NB4 (cell line): ENCODE measurements at regions not wholly inside any gene's neighbourhood (a gene's known extent, or its start where the extent isn't known, plus 50 kb on each side); places are given as distances from the start of the nearest gene placed in this dataset.

Source experiments
- DNase-seq: peaks from one replicate; pipeline ENCODE4 v3.0.0; 2010; ENCODE audit warnings: low read depth
- H3K4me3 ChIP-seq: one replicate; pipeline ENCODE4 v1.5.1; 2011; ENCODE audit warnings: mild to moderate bottlenecking, low read depth, low read length, moderate library complexity
- MYC ChIP-seq: IDR thresholded peaks from 2 replicates; pipeline ENCODE4 v1.6.1; 2011; ENCODE audit warnings: low read depth, low read length
- POLR2A ChIP-seq: IDR thresholded peaks from 2 replicates; pipeline ENCODE4 v1.6.1; 2011; ENCODE audit warnings: mild to moderate bottlenecking; ENCODE audit not compliant: insufficient read length; ENCODE audit errors: extremely low read depth
- TF ChIP-seq, protein P1 (sequence below): IDR thresholded peaks from 2 replicates; pipeline ENCODE4 v1.6.1; 2011; ENCODE audit warnings: low read depth, low read length
- TF ChIP-seq, protein P2 (sequence below): IDR thresholded peaks from one replicate; pipeline ENCODE4 v1.5.1; 2012; ENCODE audit warnings: low read depth, low read length

DNA sequence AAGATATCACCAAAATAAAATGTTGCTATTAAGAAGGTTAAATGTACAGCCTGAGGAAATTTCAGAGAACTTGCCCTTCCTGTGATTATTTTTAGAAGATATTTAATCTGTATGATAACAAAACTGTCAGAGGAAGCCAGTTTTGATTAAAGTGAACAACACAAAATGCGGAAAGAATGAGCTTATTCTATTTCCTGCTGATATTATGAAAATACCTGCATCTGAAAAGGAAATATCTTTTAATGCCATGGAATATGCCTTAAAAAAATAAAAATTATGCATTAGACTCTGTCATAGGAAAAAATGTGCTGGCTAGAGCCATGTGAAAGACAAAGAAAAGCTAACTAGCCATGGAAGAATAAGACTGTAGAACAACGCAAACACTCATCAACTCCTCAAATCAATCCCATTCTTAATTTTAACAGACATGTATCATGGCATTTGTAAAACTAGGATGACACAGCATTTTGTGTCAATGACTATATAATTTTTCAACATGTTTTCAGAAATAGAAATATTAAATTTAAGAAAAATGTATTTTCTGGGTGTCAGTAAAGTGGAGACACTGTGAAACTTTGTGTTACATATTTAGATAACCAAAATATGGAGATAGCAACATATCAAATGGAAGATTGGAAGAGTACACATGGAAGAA is 1768.2 kb downstream of the SUCLG1 start:
- H3K4me3 ChIP-seq, result no peak overlapping the region
- TF ChIP-seq, protein P1, sequence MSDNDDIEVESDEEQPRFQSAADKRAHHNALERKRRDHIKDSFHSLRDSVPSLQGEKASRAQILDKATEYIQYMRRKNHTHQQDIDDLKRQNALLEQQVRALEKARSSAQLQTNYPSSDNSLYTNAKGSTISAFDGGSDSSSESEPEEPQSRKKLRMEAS, result no peak
- no peak for TF ChIP-seq MYC
- no peak for TF ChIP-seq POLR2A
- TF ChIP-seq, protein P2, sequence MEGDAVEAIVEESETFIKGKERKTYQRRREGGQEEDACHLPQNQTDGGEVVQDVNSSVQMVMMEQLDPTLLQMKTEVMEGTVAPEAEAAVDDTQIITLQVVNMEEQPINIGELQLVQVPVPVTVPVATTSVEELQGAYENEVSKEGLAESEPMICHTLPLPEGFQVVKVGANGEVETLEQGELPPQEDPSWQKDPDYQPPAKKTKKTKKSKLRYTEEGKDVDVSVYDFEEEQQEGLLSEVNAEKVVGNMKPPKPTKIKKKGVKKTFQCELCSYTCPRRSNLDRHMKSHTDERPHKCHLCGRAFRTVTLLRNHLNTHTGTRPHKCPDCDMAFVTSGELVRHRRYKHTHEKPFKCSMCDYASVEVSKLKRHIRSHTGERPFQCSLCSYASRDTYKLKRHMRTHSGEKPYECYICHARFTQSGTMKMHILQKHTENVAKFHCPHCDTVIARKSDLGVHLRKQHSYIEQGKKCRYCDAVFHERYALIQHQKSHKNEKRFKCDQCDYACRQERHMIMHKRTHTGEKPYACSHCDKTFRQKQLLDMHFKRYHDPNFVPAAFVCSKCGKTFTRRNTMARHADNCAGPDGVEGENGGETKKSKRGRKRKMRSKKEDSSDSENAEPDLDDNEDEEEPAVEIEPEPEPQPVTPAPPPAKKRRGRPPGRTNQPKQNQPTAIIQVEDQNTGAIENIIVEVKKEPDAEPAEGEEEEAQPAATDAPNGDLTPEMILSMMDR, result no peak

DNA sequence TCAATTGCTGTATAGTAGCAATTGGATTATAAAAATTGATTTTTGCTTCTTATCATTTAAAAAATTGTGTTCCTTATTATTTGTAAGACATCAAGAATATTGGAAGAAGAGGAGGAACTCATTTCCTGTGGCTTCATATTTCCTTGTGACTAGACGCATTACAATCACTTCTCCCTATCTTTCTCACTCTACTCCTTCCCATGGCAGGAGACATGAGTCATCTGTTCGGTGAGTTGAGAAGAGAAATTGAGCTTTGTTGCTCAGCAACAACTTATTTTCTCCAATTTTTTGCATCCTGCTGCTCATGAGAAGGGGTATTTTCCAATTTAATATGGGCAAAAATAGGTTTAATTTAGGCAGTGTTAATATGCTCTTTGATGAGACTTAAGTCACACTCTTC is 1783.9 kb downstream of the SUCLG1 start:
- H3K4me3 ChIP-seq, result no peak overlapping the region
- TF ChIP-seq POLR2A (no peak), MYC (no peak)
- TF ChIP-seq, protein P2, result no peak
- TF ChIP-seq, protein P1, result no peak
- DNase-seq, result no peak

More for the DNA sequence above, 1768.2 kb downstream of the SUCLG1 start:
- DNase-seq, result no peak

DNA sequence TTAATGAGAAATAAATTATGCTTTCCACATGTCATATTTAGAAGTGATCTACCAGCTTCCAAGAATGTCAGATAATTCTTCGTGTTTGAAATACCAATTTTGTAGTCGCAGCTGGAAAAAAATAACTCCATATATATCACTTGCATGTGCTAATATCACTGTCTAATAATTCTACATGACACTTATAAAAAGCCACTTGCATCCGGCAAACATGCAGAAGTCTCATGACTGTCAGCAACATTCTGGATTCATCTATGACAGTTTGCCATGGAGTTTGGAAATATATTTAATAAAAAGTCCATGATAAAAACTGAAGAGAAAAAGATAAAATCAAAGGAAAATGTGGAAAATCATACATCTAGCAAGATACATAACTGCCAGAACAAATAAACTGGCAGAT is 1784.4 kb downstream of the SUCLG1 start:
- DNase-seq, result no peak
- H3K4me3 ChIP-seq, result no peak overlapping the region
- TF ChIP-seq, protein P1, result no peak
- TF ChIP-seq, protein P2, result no peak
- TF ChIP-seq MYC (no peak), POLR2A (no peak)

DNA sequence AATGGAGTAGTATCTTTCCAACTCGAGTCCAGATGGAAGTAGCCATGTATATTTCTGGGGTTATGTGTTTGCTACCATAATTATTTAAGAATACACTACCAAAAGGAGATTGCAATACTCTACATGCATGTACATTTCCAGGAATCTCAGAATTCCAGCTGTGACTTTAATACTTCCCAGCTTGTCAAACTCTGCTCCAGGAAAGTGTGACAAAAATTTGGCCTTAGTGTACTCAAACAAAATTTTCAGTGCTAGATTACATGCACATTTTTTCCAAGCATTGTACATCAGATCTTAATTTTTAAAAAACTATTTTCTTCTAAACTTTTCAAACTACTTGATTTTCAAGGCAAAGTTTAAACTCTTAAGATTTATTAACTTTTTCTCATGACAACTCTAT is 1791.6 kb downstream of the SUCLG1 start:
- DNase-seq, result no peak
- TF ChIP-seq, protein P2, result no peak
- no peak for TF ChIP-seq MYC
- TF ChIP-seq POLR2A, result no peak
- TF ChIP-seq, protein P1, result no peak

DNA sequence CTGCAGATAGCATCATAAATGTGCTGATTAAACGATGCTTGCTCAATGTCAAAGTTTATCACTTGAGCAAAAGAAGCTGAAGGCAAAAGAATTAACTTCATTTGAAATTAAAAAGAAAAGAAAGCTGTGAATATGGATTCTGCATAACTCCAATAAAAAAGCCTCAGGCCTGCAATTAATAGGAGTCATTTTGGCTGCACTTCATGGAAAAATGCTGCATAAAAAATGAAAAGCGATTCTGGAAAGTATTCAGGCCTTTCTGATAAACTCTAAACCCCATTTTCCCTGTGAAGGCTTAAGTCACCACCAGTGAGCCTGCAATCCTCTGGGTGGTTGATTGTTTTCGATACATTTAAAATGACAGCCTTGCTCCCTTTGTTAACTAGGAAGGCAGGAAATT is 1793.4 kb downstream of the SUCLG1 start:
- TF ChIP-seq MYC, result no peak
- TF ChIP-seq, protein P1, result no peak
- TF ChIP-seq POLR2A, result no peak
- TF ChIP-seq, protein P2, result no peak
- DNase-seq, result no peak
- no peak overlapping the region for H3K4me3 ChIP-seq

More for the DNA sequence above, 1791.6 kb downstream of the SUCLG1 start:
- H3K4me3 ChIP-seq, result no peak overlapping the region
